Lower lobe of right lung (tissue), 2 donors: ENCODE measurements at regions not wholly inside any gene's neighbourhood (a gene's known extent, or its start where the extent isn't known, plus 50 kb on each side); places are given as distances from the start of the nearest gene placed in this dataset.

ENCODE experiments used
- ATAC-seq, 2 donors: fragments of 200-7000 bp; cut with Tn5 transposase; one replicate each; pipeline ENCODE4 v1.9.1; 2020 to 2022; ENCODE audit warnings: mild to moderate bottlenecking in 2 of 2, moderate library complexity in 2 of 2
- DNase-seq: peaks from one replicate; pipeline ENCODE4 v3.0.0-alpha.2; 2020
- H3K27ac ChIP-seq: fragments of 200-600 bp; one replicate; pipeline ENCODE4 v1.8.0; 2022
- H3K27me3 ChIP-seq: fragments of 200-600 bp; one replicate; pipeline ENCODE4 v1.8.0; 2022; ENCODE audit warnings: low read depth
- H3K36me3 ChIP-seq: fragments of 200-600 bp; one replicate; pipeline ENCODE4 v1.8.0; 2022; ENCODE audit warnings: mild to moderate bottlenecking
- H3K4me1 ChIP-seq: fragments of 200-600 bp; one replicate; pipeline ENCODE4 v1.8.0; 2022
- H3K4me3 ChIP-seq: fragments of 200-600 bp; one replicate; pipeline ENCODE4 v1.8.0; 2022; ENCODE audit warnings: mild to moderate bottlenecking
- H3K9me3 ChIP-seq: fragments of 200-600 bp; one replicate; pipeline ENCODE4 v1.8.0; 2022
- CTCF ChIP-seq: fragments of 200-600 bp; IDR thresholded peaks from one replicate; pipeline ENCODE4 v1.8.0; 2022; ENCODE audit warnings: antibody characterized with exemption, mild to moderate bottlenecking
- intact Hi-C: fragments of 100-400 bp; cut with DNase I; formaldehyde crosslinking; loops from one replicate; pipeline ENCODE4 v1.11.0; 2022
- donor health status: DM: no; HTN: yes; CAD: no; lungs with severe emphysema.

- TF ChIP-seq CTCF = no peak
- ATAC-seq (no peak), DNase-seq (no peak)
- no peaks in the 10 kb centered on the region for H3K9me3 ChIP-seq
- H3K27ac ChIP-seq = no peak overlapping the region
- H3K27me3 ChIP-seq = peaks cover 3% of the 10 kb centered on the region
- H3K4me1 ChIP-seq = no peaks in the 10 kb centered on the region
- no peak overlapping the region for H3K4me3 ChIP-seq
- intact Hi-C loops = no loop called here
- H3K36me3 ChIP-seq = no peaks in the 10 kb centered on the region
Observed at GRCh38 chr17:33902901-33903449, 352.1 kb upstream of the CCL2 start.

- Histone ChIP-seq H3K27me3 (peaks cover 3% of the 10 kb centered on the region), H3K9me3 (no peaks in the 10 kb centered on the region), H3K4me3 (no peak overlapping the region), H3K27ac (no peak overlapping the region), H3K36me3 (no peaks in the 10 kb centered on the region), H3K4me1 (no peaks in the 10 kb centered on the region)
- DNase-seq = no peak
- intact Hi-C loops = no loop called here
- no peak for ATAC-seq
- no peak for TF ChIP-seq CTCF
Observed at GRCh38 chr17:33904476-33904875, 350.6 kb upstream of the CCL2 start.

- H3K9me3 ChIP-seq = no peaks in the 10 kb centered on the region
- DNase-seq (no peak), ATAC-seq (no peak)
- H3K27ac ChIP-seq = no peak overlapping the region
- no peaks in the 10 kb centered on the region for H3K36me3 ChIP-seq
- H3K4me3 ChIP-seq = no peak overlapping the region
- no peak for TF ChIP-seq CTCF
- intact Hi-C loops = no loop called here
- H3K27me3 ChIP-seq = peaks cover 3% of the 10 kb centered on the region
- no peaks in the 10 kb centered on the region for H3K4me1 ChIP-seq
Observed at GRCh38 chr17:33905338-33905800, 349.7 kb upstream of the CCL2 start.

GRCh38 chr17:33908363-33909064 lies 346.6 kb upstream of the CCL2 start:
- Histone ChIP-seq H3K4me3 (no peak overlapping the region), H3K4me1 (no peaks in the 10 kb centered on the region), H3K9me3 (no peaks in the 10 kb centered on the region), H3K27ac (no peak overlapping the region), H3K27me3 (no peaks in the 10 kb centered on the region), H3K36me3 (no peaks in the 10 kb centered on the region)
- no peak for ATAC-seq
- intact Hi-C loops = no loop called here
- no peak for DNase-seq
- no peak for TF ChIP-seq CTCF

GRCh38 chr17:33910200-33910857 lies 344.8 kb upstream of the CCL2 start:
- no peak overlapping the region for H3K4me3 ChIP-seq

More at GRCh38 chr17:33910200-33910857, 344.8 kb upstream of the CCL2 start:
- TF ChIP-seq CTCF = no peak
- H3K4me1 ChIP-seq = no peaks in the 10 kb centered on the region
- no peak overlapping the region for H3K27ac ChIP-seq
- intact Hi-C loops = no loop called here
- DNase-seq (no peak), ATAC-seq (no peak)
- H3K27me3 ChIP-seq = no peaks in the 10 kb centered on the region
- H3K36me3 ChIP-seq = no peaks in the 10 kb centered on the region
- no peaks in the 10 kb centered on the region for H3K9me3 ChIP-seq
